CD4-positive, alpha-beta T cell treated with Interleukin-6 at 100 ng/mL for 8 hours (primary cell): ENCODE measurements at regions not wholly inside any gene's neighbourhood (a gene's known extent, or its start where the extent isn't known, plus 50 kb on each side); places are given as distances from the start of the nearest gene placed in this dataset.
"Not testable (repeated sequence)": the region's sequence is repeated elsewhere in the genome, so short reads cannot be mapped to it uniquely, and the experiment has no call there.

Experiments used
- DNase-seq: peaks from one replicate; pipeline ENCODE4 v3.0.0-alpha.2; 2020; ENCODE audit warnings: mixed read lengths, low spot score

DNA sequence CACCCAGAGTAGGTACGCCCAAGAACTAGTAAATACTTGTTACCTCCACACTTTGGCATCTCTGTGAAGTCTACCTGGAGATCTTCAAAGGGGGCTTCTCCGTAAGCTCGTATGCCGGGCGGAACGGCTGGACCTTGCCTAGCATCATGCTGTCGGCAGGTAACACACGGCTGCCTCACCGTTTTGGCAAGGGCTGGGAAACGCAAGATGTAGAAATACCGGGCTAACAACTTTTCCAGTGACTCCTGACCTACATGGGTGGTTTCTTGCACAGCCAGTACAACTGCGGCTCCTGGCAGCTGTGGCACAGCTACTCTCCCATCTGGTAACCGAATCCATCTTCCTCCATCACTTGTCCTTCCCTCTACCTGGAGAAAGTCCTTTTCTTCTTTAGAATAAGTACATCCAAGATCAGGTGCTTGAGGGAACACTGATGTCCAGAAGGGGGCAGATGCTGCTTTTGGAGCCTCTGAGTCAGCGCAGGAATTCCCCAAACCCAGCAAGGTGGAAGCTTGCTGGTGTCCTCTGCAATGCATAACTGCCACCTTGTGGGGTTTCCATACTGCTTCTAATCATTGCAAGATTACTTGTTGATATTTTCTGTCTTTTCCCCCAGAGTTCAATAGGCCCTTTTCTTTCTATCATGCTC, 59.7 kb upstream of the FRG2C start:
- not testable (repeated sequence) for DNase-seq

DNA sequence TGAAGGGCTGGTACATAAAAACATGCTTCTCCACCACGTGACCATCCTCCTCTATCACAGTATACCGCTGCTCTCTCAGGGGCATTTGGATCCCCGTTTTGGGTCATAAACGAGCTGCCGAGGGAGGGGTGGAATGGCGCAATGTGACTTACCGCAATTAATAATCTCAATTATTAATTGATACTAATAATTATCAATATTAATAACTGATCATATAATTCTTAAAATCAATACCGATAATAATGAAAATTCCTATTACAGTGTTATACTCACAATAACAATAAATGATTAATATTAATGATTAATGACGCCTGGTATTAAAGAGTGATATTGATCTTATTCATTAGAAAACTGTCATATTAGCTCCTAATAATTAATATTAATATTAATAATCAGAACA, 56.1 kb upstream of the FRG2C start:
- not testable (repeated sequence) for DNase-seq

DNA sequence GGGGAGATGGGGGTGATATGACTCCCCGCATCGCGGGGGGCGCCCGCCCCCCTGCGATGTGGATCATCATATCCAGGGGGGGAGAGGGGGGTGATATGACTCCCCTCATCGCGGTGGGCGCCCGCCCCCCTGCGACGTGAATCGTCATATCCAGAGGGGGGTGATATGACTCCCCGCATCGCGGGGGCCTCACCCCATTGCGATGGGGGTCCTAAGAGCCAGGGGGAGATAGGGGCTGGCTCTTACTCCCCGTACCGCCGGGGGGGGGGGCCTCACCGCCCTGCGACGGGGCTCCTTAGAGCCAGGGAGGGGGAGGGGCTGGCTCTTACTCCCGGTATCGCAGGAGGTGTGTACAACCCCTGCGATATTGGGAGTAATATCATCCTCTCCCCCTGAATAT, 54.5 kb upstream of the FRG2C start:
- DNase-seq, result not testable (repeated sequence)

DNA sequence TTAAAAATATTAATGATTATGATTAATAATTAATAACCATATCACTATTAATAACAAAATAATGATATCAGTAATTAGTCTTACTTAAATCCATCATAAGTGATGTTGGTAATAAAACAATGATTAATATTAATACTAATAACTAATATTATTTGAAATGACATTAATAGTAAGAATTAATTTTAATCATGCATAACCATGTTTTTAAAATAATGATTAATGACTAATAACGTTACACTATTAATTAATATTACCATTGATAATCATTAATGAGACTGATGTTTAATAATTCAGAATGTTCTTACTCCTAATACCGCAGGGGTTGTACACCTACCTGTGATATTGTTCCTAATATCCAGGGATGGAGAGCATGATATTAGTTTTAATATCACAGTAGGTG, 53.4 kb upstream of the FRG2C start:
- no peak for DNase-seq

DNA sequence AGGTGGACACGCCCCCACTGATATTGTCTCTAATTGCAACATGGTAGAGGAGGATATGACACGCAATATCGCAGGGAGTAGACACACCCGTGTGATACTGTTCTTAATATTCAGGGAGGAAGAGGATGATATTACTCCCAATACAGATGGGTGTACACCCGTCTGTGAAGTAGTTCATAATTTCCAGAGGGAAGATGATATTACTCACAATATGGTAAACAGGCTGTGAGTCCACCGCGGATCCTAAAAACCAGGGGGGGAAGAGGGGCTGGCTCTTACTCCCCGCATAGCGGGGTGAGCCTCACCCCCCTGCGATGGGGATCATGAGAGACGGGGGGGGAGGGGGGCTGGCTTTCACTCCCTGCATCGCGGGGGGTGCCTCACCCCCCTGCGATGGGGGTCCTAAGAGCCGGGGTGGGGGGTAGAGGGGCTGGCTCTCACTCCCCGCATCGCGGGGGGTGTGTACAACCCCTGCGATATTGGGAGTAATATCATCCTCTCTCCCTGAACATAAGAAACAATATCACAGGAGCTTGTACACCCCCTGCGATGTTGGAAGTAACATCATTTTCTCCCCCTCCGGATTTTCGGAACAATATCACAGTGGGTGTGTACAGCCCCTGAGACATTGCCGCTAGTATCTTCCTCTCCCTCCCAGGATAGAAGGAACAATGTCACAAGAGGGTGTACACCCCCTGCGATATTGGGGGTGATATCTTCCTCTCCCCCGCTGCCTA, 52.2 kb upstream of the FRG2C start:
- DNase-seq, result not testable (repeated sequence)
